Stimulated activated naive CD8-positive, alpha-beta T cell treated with anti-CD3 and anti-CD28 coated beads, Interleukin-15, Interleukin-2, amounts not matched to agents 100 U/mL and 50 U/mL, for 24 hours (primary cell): ENCODE measurements at regions not wholly inside any gene's neighbourhood (a gene's known extent, or its start where the extent isn't known, plus 50 kb on each side); places are given as distances from the start of the nearest gene placed in this dataset.
"Not testable (repeated sequence)": the region's sequence is repeated elsewhere in the genome, so short reads cannot be mapped to it uniquely, and the experiment has no call there.

Source experiments
- ATAC-seq: fragments of 150-1000 bp; cut with Tn5 transposase; one replicate; pipeline ENCODE4 v1.10.0; 2021
- DNase-seq: peaks from one replicate; pipeline ENCODE4 v3.0.0; 2021

- DNase-seq: no peak
- ATAC-seq: no peak
Measured at GRCh38 chr11:28976012-28976800, 868.0 kb downstream of the METTL15 start.

GRCh38 chr11:28969832-28970231 is 861.6 kb downstream of the METTL15 start:
- DNase-seq: no peak
- ATAC-seq: no peak

- DNase-seq (no peak), ATAC-seq (no peak)
Measured at GRCh38 chr11:28966951-28967350, 858.8 kb downstream of the METTL15 start.

- DNase-seq (no peak), ATAC-seq (no peak)
Measured at GRCh38 chr11:28965819-28966218, 857.6 kb downstream of the METTL15 start.

- DNase-seq (no peak), ATAC-seq (no peak)
Measured at GRCh38 chr11:28964811-28965210, 856.6 kb downstream of the METTL15 start.

- DNase-seq: no peak
- ATAC-seq: no peak
Measured at GRCh38 chr11:28963187-28963586, 855.0 kb downstream of the METTL15 start.

- no peak for DNase-seq
- no peak for ATAC-seq
Measured at GRCh38 chr11:28962502-28962901, 854.3 kb downstream of the METTL15 start.

GRCh38 chr11:28961726-28962125 is 853.5 kb downstream of the METTL15 start:
- DNase-seq: no peak
- ATAC-seq: no peak

GRCh38 chr11:28956446-28956845 is 848.3 kb downstream of the METTL15 start:
- no peak for DNase-seq
- no peak for ATAC-seq

GRCh38 chr11:28951191-28951590 is 843.0 kb downstream of the METTL15 start:
- ATAC-seq: no peak
- DNase-seq: no peak

- no peak for DNase-seq
- ATAC-seq: no peak
Measured at GRCh38 chr11:28939381-28939780, 831.2 kb downstream of the METTL15 start.

GRCh38 chr11:28938091-28938490 is 829.9 kb downstream of the METTL15 start:
- DNase-seq: no peak
- no peak for ATAC-seq

- DNase-seq (no peak), ATAC-seq (no peak)
Measured at GRCh38 chr11:28932940-28933339, 824.8 kb downstream of the METTL15 start.

- no peak for DNase-seq
- ATAC-seq: no peak
Measured at GRCh38 chr11:28924004-28924403, 815.8 kb downstream of the METTL15 start.

GRCh38 chr11:28922386-28922981 is 814.3 kb downstream of the METTL15 start:
- DNase-seq: no peak
- no peak for ATAC-seq

GRCh38 chr11:28919194-28919593 is 811.0 kb downstream of the METTL15 start:
- no peak for DNase-seq
- no peak for ATAC-seq

GRCh38 chr11:28913883-28914282 is 805.7 kb downstream of the METTL15 start:
- no peak for DNase-seq
- no peak for ATAC-seq

GRCh38 chr11:28911829-28912228 is 803.6 kb downstream of the METTL15 start:
- ATAC-seq (no peak), DNase-seq (no peak)

GRCh38 chr11:28910926-28911325 is 802.7 kb downstream of the METTL15 start:
- DNase-seq: no peak

GRCh38 chr11:28903716-28904115 is 795.5 kb downstream of the METTL15 start:
- ATAC-seq: no peak
- no peak for DNase-seq

More at GRCh38 chr11:28910926-28911325, 802.7 kb downstream of the METTL15 start:
- ATAC-seq: no peak

- ATAC-seq (no peak), DNase-seq (no peak)
Measured at GRCh38 chr11:28900427-28900826, 792.2 kb downstream of the METTL15 start.

- DNase-seq (no peak), ATAC-seq (no peak)
Measured at GRCh38 chr11:28899706-28900105, 791.5 kb downstream of the METTL15 start.

- not testable (repeated sequence) for DNase-seq, ATAC-seq
Measured at GRCh38 chr11:28890601-28891040, 782.4 kb downstream of the METTL15 start.

- DNase-seq (no peak), ATAC-seq (no peak)
Measured at GRCh38 chr11:28887681-28888080, 779.5 kb downstream of the METTL15 start.
